GM12878 (cell line): ENCODE measurements at regions not wholly inside any gene's neighbourhood (a gene's known extent, or its start where the extent isn't known, plus 50 kb on each side); places are given as distances from the start of the nearest gene placed in this dataset.

Experiments used
- ATAC-seq: fragments of 200-7000 bp; cut with Tn5 transposase; 3 replicates; pipeline ENCODE4 v1.9.1; 2020; ENCODE audit warnings: mild to moderate bottlenecking, moderate library complexity
- BruUV-seq: library from RNA; stranded (reverse); fragments of 400-500 nt; replicated peaks from 2 replicates; lab custom pipeline; 2021; lab: Mats Ljungman, UMichigan
- CTCF ChIA-PET: fragments of 300-600 bp; sonication (Branson Sonifier 250); formaldehyde crosslinking; extraction: SDS; loops from one replicate; lab custom pipeline; 2021; ENCODE audit warnings: inconsistent platforms; lab: Yijun Ruan, JAX
- POLR2A ChIA-PET: fragments of 350-600 bp; formaldehyde crosslinking; extraction: SDS; loops from one replicate; lab custom pipeline; 2021; ENCODE audit warnings: inconsistent platforms; lab: Charles Lee
- RAD21 ChIA-PET: fragments of 300-600 bp; sonication (Branson Sonifier 250); formaldehyde crosslinking; loops from one replicate; lab custom pipeline; 2023; ENCODE audit warnings: antibody characterized with exemption; ENCODE audit not compliant: unreplicated experiment; lab: Charles Lee
- SMC1A ChIA-PET: fragments of 300-600 bp; sonication (Branson Sonifier 250); formaldehyde crosslinking; loops from one replicate; lab custom pipeline; 2023; ENCODE audit not compliant: unreplicated experiment, uncharacterized antibody; lab: Charles Lee
- DNase-seq: peaks from one replicate; pipeline ENCODE4 v3.0.0-alpha.2; 2011; ENCODE audit warnings: low read depth, low spot score
- FAIRE-seq: peaks from 3 replicates; lab custom pipeline; 2011; peaks lifted over from hg19 to GRCh38; lab: Jason Lieb, UNC
- H2AFZ ChIP-seq: 2 replicates; pipeline ENCODE4 v1.6.0; 2011; ENCODE audit warnings: low read depth, low read length, control low read depth; ENCODE audit not compliant: control insufficient read depth
- H3K27ac ChIP-seq: 2 replicates; pipeline ENCODE4 v1.5.1; 2011; ENCODE audit warnings: control low read depth; ENCODE audit not compliant: control insufficient read depth, insufficient read depth
- H3K27me3 ChIP-seq, 2 experiments: replicated peaks in 1 of 2; 2 replicates each; pipeline versions ENCODE4 v1.6.0 to v1.6.1; 2011; ENCODE audit warnings: low read length in 1 of 2; ENCODE audit not compliant: control insufficient read depth in 2 of 2, insufficient read depth in 2 of 2
- H3K36me3 ChIP-seq, 2 experiments: 2 replicates each; pipeline ENCODE4 v1.5.1; 2011; ENCODE audit warnings: low read length in 1 of 2; ENCODE audit not compliant: control insufficient read depth in 2 of 2, insufficient read depth in 2 of 2
- H3K4me1 ChIP-seq: 2 replicates; pipeline ENCODE4 v1.6.1; 2011; ENCODE audit warnings: mild to moderate bottlenecking, low read length, moderate library complexity, mixed read lengths; ENCODE audit not compliant: control insufficient read depth, insufficient read depth
- H3K4me2 ChIP-seq: 2 replicates; pipeline ENCODE4 v1.6.0; 2011; ENCODE audit warnings: control low read depth; ENCODE audit not compliant: control insufficient read depth, insufficient read depth
- H3K4me3 ChIP-seq: fragments of 200-600 bp; sonication (generic); 2 replicates; pipeline ENCODE4 v1.5.1; 2016
- H3K79me2 ChIP-seq: 2 replicates; pipeline ENCODE4 v1.6.0; 2011; ENCODE audit warnings: low read length; ENCODE audit not compliant: control insufficient read depth, insufficient read depth
- H3K9ac ChIP-seq: 2 replicates; pipeline ENCODE4 v1.8.0; 2011; ENCODE audit warnings: low read length, control low read depth, mixed read lengths; ENCODE audit not compliant: control insufficient read depth, insufficient read depth
- H3K9me3 ChIP-seq: replicated peaks from 3 replicates; pipeline ENCODE4 v1.5.1; 2011; ENCODE audit warnings: mild to moderate bottlenecking, low read length; ENCODE audit not compliant: control insufficient read depth, insufficient read depth
- H4K20me1 ChIP-seq: 2 replicates; pipeline ENCODE4 v1.6.0; 2011; ENCODE audit not compliant: control insufficient read depth, insufficient read depth
- CREB1 ChIP-seq: IDR thresholded peaks from 2 replicates; pipeline ENCODE4 v1.6.1; 2012; ENCODE audit warnings: low read depth, mild to moderate bottlenecking, inconsistent platforms
- CREM ChIP-seq: IDR thresholded peaks from 2 replicates; pipeline ENCODE4 v1.6.1; 2014; ENCODE audit warnings: antibody characterized with exemption, low read depth
- HDAC2 ChIP-seq: fragments of 200-600 bp; sonication (generic); IDR thresholded peaks from 2 replicates; pipeline ENCODE4 v1.6.1; 2017
- LARP7 ChIP-seq: fragments of 450-650 bp; IDR thresholded peaks from 2 replicates; pipeline ENCODE4 v1.6.1; 2017; ENCODE audit warnings: mild to moderate bottlenecking
- MYB ChIP-seq: fragments of 150-350 bp; IDR thresholded peaks from 2 replicates; pipeline ENCODE4 v1.6.1; 2014; ENCODE audit warnings: mild to moderate bottlenecking, low read depth, low read length, borderline replicate concordance
- NBN ChIP-seq: fragments of 450-650 bp; IDR thresholded peaks from 2 replicates; pipeline ENCODE4 v1.6.1; 2016
- NRF1 ChIP-seq: conservative IDR thresholded peaks from 2 replicates; pipeline ENCODE4 v1.6.1; 2011; ENCODE audit warnings: mild to moderate bottlenecking, low read depth, low read length, improper control_type of control experiment
- RBBP5 ChIP-seq: fragments of 200-600 bp; sonication (generic); conservative IDR thresholded peaks from 2 replicates; pipeline ENCODE4 v1.6.1; 2016
- SIN3A ChIP-seq: IDR thresholded peaks from 2 replicates; pipeline ENCODE4 v1.6.1; 2012; ENCODE audit warnings: low read depth, low read length, improper control_type of control experiment
- SPI1 ChIP-seq: IDR thresholded peaks from 2 replicates; pipeline ENCODE4 v1.6.1; 2011; ENCODE audit warnings: low read depth, mild to moderate bottlenecking, low read length, moderate library complexity, borderline replicate concordance; ENCODE audit not compliant: insufficient read depth
- ZNF24 ChIP-seq: fragments of 450-650 bp; IDR thresholded peaks from 2 replicates; pipeline ENCODE4 v1.6.1; 2017; ENCODE audit warnings: antibody characterized with exemption, mild to moderate bottlenecking
- ZNF622 ChIP-seq: fragments of 450-650 bp; IDR thresholded peaks from 2 replicates; pipeline ENCODE4 v1.6.1; 2017; ENCODE audit warnings: mild to moderate bottlenecking, inconsistent platforms
- WGBS: methylation state at CpG from one replicate; pipeline ENCODE4 v1.1.6; 2016; ENCODE audit warnings: low lambda C conversion rate; ENCODE audit not compliant: insufficient replicate concordance, insufficient coverage; ENCODE audit errors: missing lambda C conversion rate; 5-methylcytosine and 5-hydroxymethylcytosine counted together
- in situ Hi-C: fragments of 300-500 bp; cut with MboI; formaldehyde crosslinking; loops from 9 replicates; pipeline ENCODE4 v1.14.3; 2018; ENCODE audit warnings: mixed read lengths
- intact Hi-C: fragments of 100-400 bp; cut with micrococcal nuclease; formaldehyde crosslinking; loops from one replicate; pipeline ENCODE4 v1.14.2; 2022; ENCODE audit not compliant: unreplicated experiment
- TF ChIP-seq, protein P1 (sequence below): fragments of 450-650 bp; IDR thresholded peaks from 2 replicates; pipeline ENCODE4 v1.6.1; 2017; ENCODE audit warnings: low read depth, mild to moderate bottlenecking, moderate library complexity
- TF ChIP-seq, protein P2 (sequence below): fragments of 450-650 bp; IDR thresholded peaks from 2 replicates; pipeline ENCODE4 v1.6.1; 2017; ENCODE audit warnings: borderline replicate concordance

DNA sequence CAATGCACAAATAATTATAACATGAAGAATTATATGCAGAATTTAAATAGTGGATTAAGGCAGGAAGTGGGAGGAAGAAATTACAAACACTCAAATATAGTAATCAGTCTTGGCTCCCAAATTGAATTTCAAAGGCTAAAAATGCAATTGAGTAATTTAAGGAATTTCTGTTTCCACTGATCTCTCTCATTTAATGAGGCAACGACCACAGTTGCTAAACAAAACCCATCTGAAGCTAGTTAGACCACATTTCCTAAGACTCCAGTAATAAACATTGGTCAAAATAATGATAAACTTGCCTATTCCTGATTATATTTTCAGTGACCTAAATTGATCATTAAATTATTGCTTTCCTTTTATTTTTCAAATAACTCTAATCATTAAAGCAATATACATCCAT lies 174.3 kb upstream of the GRIN3A start:
- H3K9ac ChIP-seq, result no peak overlapping the region
- TF ChIP-seq ZNF24, result no peak
- TF ChIP-seq CREB1, result no peak
- TF ChIP-seq SIN3A, result no peak
- TF ChIP-seq ZNF622, result no peak
- TF ChIP-seq NBN, result no peak
- no peak for TF ChIP-seq SPI1
- no peak for TF ChIP-seq MYB
- no peak for TF ChIP-seq CREM
- TF ChIP-seq HDAC2, result no peak
- TF ChIP-seq RBBP5, result no peak
- no peak for TF ChIP-seq LARP7
- TF ChIP-seq, protein P1, sequence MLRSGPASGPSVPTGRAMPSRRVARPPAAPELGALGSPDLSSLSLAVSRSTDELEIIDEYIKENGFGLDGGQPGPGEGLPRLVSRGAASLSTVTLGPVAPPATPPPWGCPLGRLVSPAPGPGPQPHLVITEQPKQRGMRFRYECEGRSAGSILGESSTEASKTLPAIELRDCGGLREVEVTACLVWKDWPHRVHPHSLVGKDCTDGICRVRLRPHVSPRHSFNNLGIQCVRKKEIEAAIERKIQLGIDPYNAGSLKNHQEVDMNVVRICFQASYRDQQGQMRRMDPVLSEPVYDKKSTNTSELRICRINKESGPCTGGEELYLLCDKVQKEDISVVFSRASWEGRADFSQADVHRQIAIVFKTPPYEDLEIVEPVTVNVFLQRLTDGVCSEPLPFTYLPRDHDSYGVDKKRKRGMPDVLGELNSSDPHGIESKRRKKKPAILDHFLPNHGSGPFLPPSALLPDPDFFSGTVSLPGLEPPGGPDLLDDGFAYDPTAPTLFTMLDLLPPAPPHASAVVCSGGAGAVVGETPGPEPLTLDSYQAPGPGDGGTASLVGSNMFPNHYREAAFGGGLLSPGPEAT, result no peak
- TF ChIP-seq, protein P2, sequence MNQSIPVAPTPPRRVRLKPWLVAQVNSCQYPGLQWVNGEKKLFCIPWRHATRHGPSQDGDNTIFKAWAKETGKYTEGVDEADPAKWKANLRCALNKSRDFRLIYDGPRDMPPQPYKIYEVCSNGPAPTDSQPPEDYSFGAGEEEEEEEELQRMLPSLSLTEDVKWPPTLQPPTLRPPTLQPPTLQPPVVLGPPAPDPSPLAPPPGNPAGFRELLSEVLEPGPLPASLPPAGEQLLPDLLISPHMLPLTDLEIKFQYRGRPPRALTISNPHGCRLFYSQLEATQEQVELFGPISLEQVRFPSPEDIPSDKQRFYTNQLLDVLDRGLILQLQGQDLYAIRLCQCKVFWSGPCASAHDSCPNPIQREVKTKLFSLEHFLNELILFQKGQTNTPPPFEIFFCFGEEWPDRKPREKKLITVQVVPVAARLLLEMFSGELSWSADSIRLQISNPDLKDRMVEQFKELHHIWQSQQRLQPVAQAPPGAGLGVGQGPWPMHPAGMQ, result no peak
- no peak for TF ChIP-seq NRF1
- 0% methylated on average over 1 of the region's 1 CpG for WGBS
- H3K79me2 ChIP-seq, result no peaks in the 10 kb centered on the region
- in situ Hi-C loops, result no loop called here
- SMC1A ChIA-PET, result no interaction called here
- POLR2A ChIA-PET, result no interaction called here
- H4K20me1 ChIP-seq, result no peaks in the 10 kb centered on the region
- no peaks in the 10 kb centered on the region for H3K4me1 ChIP-seq
- H3K27me3 ChIP-seq, result no peaks in the 10 kb centered on the region
- H2AFZ ChIP-seq, result no peak overlapping the region
- intact Hi-C loops, result no loop called here
- DNase-seq (no peak), FAIRE-seq (no peak), ATAC-seq (no peak)
- H3K36me3 ChIP-seq, result no peaks in the 10 kb centered on the region
- no peaks in the 10 kb centered on the region for H3K9me3 ChIP-seq
- no TSS peak for BruUV-seq
- RAD21 ChIA-PET, result no interaction called here
- H3K27ac ChIP-seq, result no peak overlapping the region
- CTCF ChIA-PET, result interaction anchor here (0.6 kb wide), 1 partner anchor 64 kb away, joined by 3 read pairs; no protein-coding TSS in a partner anchor
- H3K4me3 ChIP-seq, result no peak overlapping the region
- H3K4me2 ChIP-seq, result no peak overlapping the region
